H1 (cell line): ENCODE measurements at regions not wholly inside any gene's neighbourhood (a gene's known extent, or its start where the extent isn't known, plus 50 kb on each side); places are given as distances from the start of the nearest gene placed in this dataset.

ENCODE experiments used
- CTCF ChIA-PET: fragments of 300-600 bp; sonication (Branson Sonifier 250); formaldehyde crosslinking; loops from one replicate; lab custom pipeline; 2021; ENCODE audit not compliant: partially characterized antibody; lab: Charles Lee
- POLR2A ChIA-PET: fragments of 300-600 bp; sonication (Branson Sonifier 250); formaldehyde crosslinking; loops from one replicate; lab custom pipeline; 2021; ENCODE audit warnings: inconsistent platforms; ENCODE audit not compliant: partially characterized antibody; lab: Charles Lee
- DNase-seq, 2 experiments: peaks; one replicate each; pipeline versions ENCODE4 v3.0.0 to v3.0.0-alpha.2; 2010 to 2022; ENCODE audit warnings: low spot score in 2 of 2, low read depth in 1 of 2, mixed read lengths in 1 of 2
- FAIRE-seq: peaks from 2 replicates; lab custom pipeline; 2011; peaks lifted over from hg19 to GRCh38; lab: Jason Lieb, UNC
- H2AFZ ChIP-seq: 2 replicates; pipeline ENCODE4 v1.8.1; 2012; ENCODE audit warnings: low read length, inconsistent platforms
- H2AK5ac ChIP-seq: 2 replicates; pipeline ENCODE4 v1.6.1; 2013; ENCODE audit warnings: low read depth, low read length
- H2BK120ac ChIP-seq: replicated peaks from 2 replicates; pipeline ENCODE3; 2013; ENCODE audit warnings: low read depth, low read length, inconsistent platforms
- H2BK12ac ChIP-seq: 2 replicates; pipeline ENCODE4 v1.6.1; 2013; ENCODE audit warnings: low read depth, low read length
- H2BK15ac ChIP-seq: 2 replicates; pipeline ENCODE4 v1.6.1; 2013; ENCODE audit warnings: low read length
- H2BK20ac ChIP-seq: 2 replicates; pipeline ENCODE4 v1.6.1; 2013; ENCODE audit warnings: low read length
- H2BK5ac ChIP-seq: 2 replicates; pipeline ENCODE4 v1.6.1; 2013; ENCODE audit warnings: low read depth, low read length
- H3K14ac ChIP-seq: 2 replicates; pipeline ENCODE4 v1.6.1; 2013; ENCODE audit warnings: inconsistent platforms; ENCODE audit not compliant: insufficient read length
- H3K18ac ChIP-seq: 2 replicates; pipeline ENCODE4 v1.6.1; 2013; ENCODE audit warnings: low read length; ENCODE audit errors: extremely low read depth
- H3K23ac ChIP-seq: 2 replicates; pipeline ENCODE4 v1.6.1; 2013; ENCODE audit warnings: inconsistent platforms; ENCODE audit not compliant: insufficient read length
- H3K23me2 ChIP-seq: 2 replicates; pipeline ENCODE4 v1.6.1; 2013; ENCODE audit warnings: low read depth, low read length
- H3K27ac ChIP-seq: 2 replicates; pipeline ENCODE4 v1.6.1; 2011; ENCODE audit warnings: low read depth, low read length, inconsistent platforms
- H3K27me3 ChIP-seq, 4 experiments: replicated peaks in 1 of 4; 1 replicate in 1 of 4; 2 replicates in 3 of 4; pipeline versions ENCODE4 v1.6.1 to v1.8.1; 2011 to 2013; ENCODE audit warnings: low read length in 3 of 4, mild to moderate bottlenecking in 3 of 4, inconsistent platforms in 2 of 4, mixed read lengths in 2 of 4, moderate library complexity in 1 of 4; ENCODE audit not compliant: control insufficient read depth in 3 of 4, insufficient read depth in 3 of 4; ENCODE audit errors: extremely low read depth in 1 of 4
- H3K36me3 ChIP-seq, 4 experiments: 2 replicates each; pipeline versions ENCODE4 v1.6.1 to v1.8.1; 2011 to 2013; ENCODE audit warnings: mild to moderate bottlenecking in 4 of 4, low read length in 3 of 4, moderate library complexity in 2 of 4, control low read depth in 1 of 4, inconsistent platforms in 1 of 4; ENCODE audit not compliant: insufficient read depth in 4 of 4, control insufficient read depth in 2 of 4
- H3K4ac ChIP-seq: replicated peaks from 2 replicates; pipeline ENCODE3; 2013; ENCODE audit warnings: low read length, low read depth, mixed read lengths, inconsistent platforms; ENCODE audit not compliant: insufficient read length
- H3K4me1 ChIP-seq, 4 experiments: replicated peaks in 1 of 4; 1 replicate in 1 of 4; 2 replicates in 3 of 4; pipeline versions ENCODE4 v1.6.1 to v1.8.1; 2011 to 2013; ENCODE audit warnings: low read length in 3 of 4, inconsistent platforms in 2 of 4, mixed read lengths in 1 of 4; ENCODE audit not compliant: insufficient read depth in 4 of 4, control insufficient read depth in 3 of 4
- H3K4me2 ChIP-seq, 2 experiments: 2 replicates each; pipeline versions ENCODE4 v1.6.1 to v1.8.1; 2011 to 2013; ENCODE audit warnings: low read depth in 2 of 2, low read length in 2 of 2, control low read depth in 1 of 2, inconsistent platforms in 1 of 2, mild to moderate bottlenecking in 1 of 2; ENCODE audit not compliant: insufficient read depth in 1 of 2
- H3K4me3 ChIP-seq, 4 experiments: fragments of 200-600, 300-600 bp in 1 of 4; sonication (generic), shearing (Covaris generic), sonication (Bioruptor Twin) in 1 of 4; 2 replicates each; pipeline versions ENCODE4 v1.5.1 to v1.8.1; 2011 to 2016; ENCODE audit warnings: low read length in 4 of 4, low read depth in 3 of 4, control low read depth in 2 of 4, inconsistent platforms in 2 of 4, mild to moderate bottlenecking in 2 of 4, mixed read lengths in 1 of 4, moderate library complexity in 1 of 4; ENCODE audit not compliant: insufficient read depth in 2 of 4; ENCODE audit errors: extremely low read depth in 1 of 4
- H3K56ac ChIP-seq: replicated peaks from 2 replicates; pipeline ENCODE3; 2013; ENCODE audit warnings: low read depth, mild to moderate bottlenecking, mixed read lengths, low read length, inconsistent platforms; ENCODE audit not compliant: insufficient read length
- H3K79me1 ChIP-seq: 2 replicates; pipeline ENCODE4 v1.6.1; 2013; ENCODE audit warnings: low read depth, low read length, control low read depth
- H3K79me2 ChIP-seq, 2 experiments: 2 replicates each; pipeline versions ENCODE4 v1.6.1 to v1.8.1; 2012 to 2013; ENCODE audit warnings: low read length in 2 of 2, mild to moderate bottlenecking in 2 of 2, inconsistent platforms in 1 of 2; ENCODE audit not compliant: insufficient read depth in 2 of 2, control insufficient read depth in 1 of 2
- H3K9ac ChIP-seq, 4 experiments: replicated peaks in 1 of 4; 1 replicate in 1 of 4; 2 replicates in 3 of 4; pipeline versions ENCODE4 v1.6.1 to v1.8.1; 2011 to 2013; ENCODE audit warnings: low read depth in 3 of 4, low read length in 3 of 4, control low read depth in 2 of 4, mild to moderate bottlenecking in 2 of 4, moderate library complexity in 2 of 4, inconsistent platforms in 1 of 4; ENCODE audit errors: extremely low read depth in 1 of 4
- H3K9me3 ChIP-seq, 2 experiments: 2 replicates each; pipeline versions ENCODE4 v1.6.1 to v1.8.1; 2012 to 2013; ENCODE audit warnings: mild to moderate bottlenecking in 2 of 2, moderate library complexity in 2 of 2, control low read depth in 1 of 2, inconsistent platforms in 1 of 2, low read depth in 1 of 2, low read length in 1 of 2, mixed read lengths in 1 of 2; ENCODE audit not compliant: insufficient read depth in 2 of 2
- H4K20me1 ChIP-seq, 2 experiments: replicated peaks in 1 of 2; 2 replicates each; pipeline versions ENCODE3 to v1.8.1; 2011 to 2013; ENCODE audit warnings: inconsistent platforms in 2 of 2, low read length in 2 of 2, mild to moderate bottlenecking in 1 of 2; ENCODE audit not compliant: insufficient read depth in 2 of 2, control insufficient read depth in 1 of 2
- H4K5ac ChIP-seq: 2 replicates; pipeline ENCODE4 v1.6.1; 2013; ENCODE audit warnings: low read length, low read depth, mixed read lengths, inconsistent platforms; ENCODE audit not compliant: insufficient read length
- H4K8ac ChIP-seq: 2 replicates; pipeline ENCODE4 v1.8.0; 2013; ENCODE audit warnings: mild to moderate bottlenecking, moderate library complexity, low read length, inconsistent platforms; ENCODE audit not compliant: insufficient read depth; ENCODE audit errors: extremely low read depth
- H4K91ac ChIP-seq: replicated peaks from 2 replicates; pipeline ENCODE3; 2013; ENCODE audit warnings: low read length, mixed read lengths, inconsistent platforms; ENCODE audit not compliant: insufficient read length
- CTCF ChIP-seq, 3 experiments: IDR thresholded peaks; 1 replicate in 2 of 3; 2 replicates in 1 of 3; pipeline versions ENCODE4 v1.5.1 to v1.6.1; 2011; ENCODE audit warnings: low read length in 3 of 3, mild to moderate bottlenecking in 3 of 3, inconsistent platforms in 2 of 3, low read depth in 1 of 3, moderate library complexity in 1 of 3; ENCODE audit not compliant: insufficient read depth in 1 of 3; ENCODE audit errors: control extremely low read depth in 1 of 3
- E2F6 ChIP-seq: IDR thresholded peaks from 2 replicates; pipeline ENCODE4 v1.6.1; 2012; ENCODE audit warnings: inconsistent platforms
- EP300 ChIP-seq, 2 experiments: IDR thresholded peaks; 1 replicate in 1 of 2; 2 replicates in 1 of 2; pipeline ENCODE4 v1.6.1; 2011 to 2012; ENCODE audit warnings: low read depth in 2 of 2, low read length in 2 of 2, mild to moderate bottlenecking in 2 of 2, borderline replicate concordance in 1 of 2, inconsistent platforms in 1 of 2, moderate library complexity in 1 of 2
- KDM4A ChIP-seq: IDR thresholded peaks from one replicate; pipeline ENCODE4 v1.7.1; 2012; ENCODE audit warnings: low read depth, mild to moderate bottlenecking, moderate library complexity, low read length, inconsistent platforms; ENCODE audit not compliant: severe bottlenecking
- POU5F1 ChIP-seq: IDR thresholded peaks from 2 replicates; pipeline ENCODE4 v1.6.1; 2011; ENCODE audit warnings: low read depth, mild to moderate bottlenecking, low read length, moderate library complexity
- RFX5 ChIP-seq: IDR thresholded peaks from 2 replicates; pipeline ENCODE4 v1.6.1; 2011; ENCODE audit warnings: low read depth, low read length, improper control_type of control experiment, borderline replicate concordance
- SUZ12 ChIP-seq: fragments of 200-600 bp; sonication (generic); IDR thresholded peaks from 2 replicates; pipeline ENCODE4 v1.6.1; 2012; ENCODE audit warnings: mild to moderate bottlenecking, inconsistent platforms, low read length, moderate library complexity, mixed read lengths
- TAF7 ChIP-seq: optimal IDR thresholded peaks from 2 replicates; pipeline ENCODE3; 2011; ENCODE audit warnings: low read depth, mild to moderate bottlenecking, inconsistent platforms, low read length, moderate library complexity, borderline replicate concordance
- ZNF274 ChIP-seq: IDR thresholded peaks from 2 replicates; pipeline ENCODE4 v1.7.0; 2012; ENCODE audit warnings: low read length, borderline replicate concordance; ENCODE audit errors: extremely low read depth
- WGBS, 2 experiments: shearing (Covaris generic) in 1 of 2; methylation state at CpG; one replicate each; pipeline versions ENCODE4 v1.1.6 to v1.1.7; 2013 to 2015; ENCODE audit warnings: low lambda C conversion rate in 2 of 2, mixed read lengths in 2 of 2, inconsistent platforms in 1 of 2, low coverage in 1 of 2, missing lambda C conversion rate in 1 of 2; ENCODE audit not compliant: insufficient replicate concordance in 2 of 2, insufficient coverage in 1 of 2, insufficient read length in 1 of 2; ENCODE audit errors: extremely low coverage in 1 of 2, missing lambda C conversion rate in 1 of 2; 5-methylcytosine and 5-hydroxymethylcytosine counted together

GRCh38 chr6:56720882-56721281 lies 78.2 kb upstream of the DST start:
- H2BK120ac ChIP-seq: no peak overlapping the region
- WGBS, 2 experiments: 100% methylated on average over 1 of the region's 25 CpGs; no CpG with 5 or more reads in 1 of the 2 experiments
- H4K5ac ChIP-seq: no peak overlapping the region
- H4K20me1 ChIP-seq: peaks cover 0 to 2% of the 10 kb centered on the region in 2 experiments
- no peak overlapping the region for H3K23ac ChIP-seq
- no peak overlapping the region for H3K18ac ChIP-seq
- H2AFZ ChIP-seq: no peak overlapping the region
- H2AK5ac ChIP-seq: no peak overlapping the region
- no peak overlapping the region for H3K4ac ChIP-seq
- no peak overlapping the region for H3K4me3 ChIP-seq
- H3K36me3 ChIP-seq: peaks cover 0 to 7% (median 0%) of the 10 kb centered on the region in 4 experiments; a peak in 1 of 8 replicates
- no peak overlapping the region for H3K4me2 ChIP-seq
- peaks cover 8% of the 10 kb centered on the region in 2 experiments; a peak in 2 of 4 replicates for H3K9me3 ChIP-seq
- no peak overlapping the region for H2BK5ac ChIP-seq
- FAIRE-seq (no peak), DNase-seq (no peak)
- H3K4me1 ChIP-seq: peaks cover 2 to 13% (median 6%) of the 10 kb centered on the region in 4 experiments
- no peak overlapping the region for H3K56ac ChIP-seq
- TF ChIP-seq EP300 (IDR thresholded peaks at IDR 0.05; ENCODE audit: borderline replicate concordance in 1 of 2, low read depth in 2 of 2, low read length in 2 of 2) (no peak), SUZ12 (no peak), E2F6 (no peak), RFX5 (no peak), ZNF274 (no peak), KDM4A (no peak), POU5F1 (no peak), CTCF (IDR thresholded peaks at IDR 0.05; ENCODE audit: control extremely low read depth in 1 of 3, insufficient read depth in 1 of 3, low read depth in 1 of 3, low read length in 3 of 3) (no peak), TAF7 (no peak)
- H4K91ac ChIP-seq: no peak overlapping the region
- H3K9ac ChIP-seq: no peak overlapping the region
- H3K14ac ChIP-seq: no peak overlapping the region
- H3K79me1 ChIP-seq: no peaks in the 10 kb centered on the region; the same call in 1 of the 2 replicates
- no peak overlapping the region for H2BK15ac ChIP-seq
- CTCF ChIA-PET: interaction anchor here (0.8 kb wide), 1 partner anchor 11 kb away, joined by 4 read pairs; no protein-coding TSS in a partner anchor
- POLR2A ChIA-PET: no interaction called here
- no peak overlapping the region for H2BK20ac ChIP-seq
- H3K27me3 ChIP-seq: peaks cover 0 to 2% (median 0%) of the 10 kb centered on the region in 4 experiments; a peak in 1 of 7 replicates
- no peaks in the 10 kb centered on the region for H3K23me2 ChIP-seq
- H2BK12ac ChIP-seq: no peak overlapping the region
- peaks cover 0 to 69% of the 10 kb centered on the region in 2 experiments; a peak in 2 of 4 replicates for H3K79me2 ChIP-seq
- no peak overlapping the region for H3K27ac ChIP-seq
- H4K8ac ChIP-seq: no peak overlapping the region
